Mesothelial cell of epicardium (in vitro differentiated cells): ENCODE measurements at regions not wholly inside any gene's neighbourhood (a gene's known extent, or its start where the extent isn't known, plus 50 kb on each side); places are given as distances from the start of the nearest gene placed in this dataset.

Experiments
- DNase-seq, 2 experiments: peaks; one replicate each; pipeline ENCODE4 v3.0.0; 2021; ENCODE audit warnings: low spot score in 2 of 2; ENCODE audit not compliant: unreplicated experiment in 2 of 2
- H3K27ac Mint-ChIP-seq: 2 replicates; pipeline ENCODE4 v1.8.0; 2021; ENCODE audit warnings: mixed read lengths
- H3K27me3 Mint-ChIP-seq: 2 replicates; pipeline ENCODE4 v1.8.0; 2021; ENCODE audit warnings: low read depth, mixed read lengths
- H3K36me3 Mint-ChIP-seq: 2 replicates; pipeline ENCODE4 v1.8.0; 2021; ENCODE audit warnings: mixed read lengths
- H3K4me1 Mint-ChIP-seq: 2 replicates; pipeline ENCODE4 v1.8.0; 2021; ENCODE audit warnings: mixed read lengths
- H3K4me3 Mint-ChIP-seq: 2 replicates; pipeline ENCODE4 v1.8.0; 2021; ENCODE audit warnings: mild to moderate bottlenecking, moderate library complexity, mixed read lengths
- H3K9me3 Mint-ChIP-seq: 2 replicates; pipeline ENCODE4 v1.8.0; 2021; ENCODE audit warnings: mixed read lengths
- CTCF ChIP-seq: fragments of 200-600 bp; sonication (generic); IDR thresholded peaks from one replicate; pipeline ENCODE4 v1.5.0; 2021; ENCODE audit warnings: antibody characterized with exemption; ENCODE audit not compliant: unreplicated experiment

- Mint-ChIP-seq H3K27ac (peak overlapping the region; percentile 37), H3K36me3 (no peaks in the 10 kb centered on the region), H3K4me3 (no peak overlapping the region), H3K9me3 (no peaks in the 10 kb centered on the region), H3K27me3 (peaks cover 12% of the 10 kb centered on the region), H3K4me1 (peaks cover 10% of the 10 kb centered on the region)
- TF ChIP-seq CTCF, result no peak
- no peak for DNase-seq
Observed at GRCh38 chr11:19441752-19442553, 201.2 kb upstream of the E2F8 start.

GRCh38 chr11:19441288-19441687 lies 200.5 kb upstream of the E2F8 start:
- no peak for DNase-seq
- H3K4me3 Mint-ChIP-seq, result no peak overlapping the region
- peaks cover 13% of the 10 kb centered on the region for H3K27me3 Mint-ChIP-seq
- H3K4me1 Mint-ChIP-seq, result peaks cover 10% of the 10 kb centered on the region
- no peaks in the 10 kb centered on the region for H3K36me3 Mint-ChIP-seq
- no peak overlapping the region for H3K27ac Mint-ChIP-seq
- peaks cover 3% of the 10 kb centered on the region for H3K9me3 Mint-ChIP-seq
- no peak for TF ChIP-seq CTCF

- DNase-seq, result no peak
- Mint-ChIP-seq H3K27ac (no peak overlapping the region), H3K4me3 (no peak overlapping the region), H3K9me3 (peaks cover 15% of the 10 kb centered on the region), H3K36me3 (no peaks in the 10 kb centered on the region), H3K4me1 (peaks cover 9% of the 10 kb centered on the region), H3K27me3 (peaks cover 30% of the 10 kb centered on the region)
- no peak for TF ChIP-seq CTCF
Observed at GRCh38 chr11:19437760-19438159, 197.0 kb upstream of the E2F8 start.

GRCh38 chr11:19436932-19437331 lies 196.2 kb upstream of the E2F8 start:
- Mint-ChIP-seq H3K4me3 (no peak overlapping the region), H3K36me3 (no peaks in the 10 kb centered on the region), H3K9me3 (peaks cover 15% of the 10 kb centered on the region), H3K27ac (no peak overlapping the region), H3K4me1 (peaks cover 9% of the 10 kb centered on the region), H3K27me3 (peaks cover 30% of the 10 kb centered on the region)
- no peak for TF ChIP-seq CTCF
- DNase-seq, result no peak

- Mint-ChIP-seq H3K4me1 (peaks cover 7% of the 10 kb centered on the region), H3K27me3 (peaks cover 42% of the 10 kb centered on the region), H3K27ac (no peak overlapping the region), H3K4me3 (no peak overlapping the region), H3K9me3 (peaks cover 15% of the 10 kb centered on the region), H3K36me3 (no peaks in the 10 kb centered on the region)
- no peak for TF ChIP-seq CTCF
- no peak for DNase-seq
Observed at GRCh38 chr11:19435306-19435989, 194.7 kb upstream of the E2F8 start.
